MV-4-11 (cell line): ENCODE measurements at regions not wholly inside any gene's neighbourhood (a gene's known extent, or its start where the extent isn't known, plus 50 kb on each side); places are given as distances from the start of the nearest gene placed in this dataset.

ENCODE experiments used
- DNase-seq: peaks from one replicate; lab custom pipeline; 2025; lab: John Stamatoyannopoulos, UW

GRCh38 chr14:51546603-51547258 is 105.0 kb upstream of the FRMD6 start:
- DNase-seq = no peak

GRCh38 chr14:51547260-51547659 is 104.5 kb upstream of the FRMD6 start:
- no peak for DNase-seq

- DNase-seq = no peak
These were observed 104.0 kb upstream of the FRMD6 start for GRCh38 chr14:51547701-51548100.

GRCh38 chr14:51548187-51548586 is 103.5 kb upstream of the FRMD6 start:
- no peak for DNase-seq

GRCh38 chr14:51550636-51551035 is 101.1 kb upstream of the FRMD6 start:
- no peak for DNase-seq

- DNase-seq = no peak
These were observed 99.4 kb upstream of the FRMD6 start for GRCh38 chr14:51552275-51552674.

GRCh38 chr14:51552768-51553404 is 98.8 kb upstream of the FRMD6 start:
- no peak for DNase-seq

- DNase-seq = no peak
These were observed 97.3 kb upstream of the FRMD6 start for GRCh38 chr14:51554339-51554920.

- DNase-seq = no peak
These were observed 96.8 kb upstream of the FRMD6 start for GRCh38 chr14:51554953-51555352.

- no peak for DNase-seq
These were observed 90.6 kb upstream of the FRMD6 start for GRCh38 chr14:51561141-51561540.

- DNase-seq = no peak
These were observed 88.9 kb upstream of the FRMD6 start for GRCh38 chr14:51562816-51563215.

GRCh38 chr14:51563560-51563959 is 88.2 kb upstream of the FRMD6 start:
- DNase-seq = no peak

GRCh38 chr14:51564460-51564859 is 87.2 kb upstream of the FRMD6 start:
- DNase-seq = no peak

GRCh38 chr14:51564986-51565604 is 86.6 kb upstream of the FRMD6 start:
- no peak for DNase-seq

GRCh38 chr14:51566831-51567582 is 84.7 kb upstream of the FRMD6 start:
- no peak for DNase-seq

GRCh38 chr14:51568366-51568765 is 83.3 kb upstream of the FRMD6 start:
- DNase-seq = no peak

GRCh38 chr14:51573607-51574006 is 78.1 kb upstream of the FRMD6 start:
- no peak for DNase-seq

GRCh38 chr14:51574009-51574408 is 77.7 kb upstream of the FRMD6 start:
- DNase-seq = no peak

GRCh38 chr14:51575349-51576116 is 76.2 kb upstream of the FRMD6 start:
- DNase-seq = no peak

GRCh38 chr14:51576117-51576430 is 75.6 kb upstream of the FRMD6 start:
- no peak for DNase-seq

GRCh38 chr14:51576879-51577278 is 74.8 kb upstream of the FRMD6 start:
- DNase-seq = no peak

- peak; percentile 22 for DNase-seq
These were observed 72.9 kb upstream of the FRMD6 start for GRCh38 chr14:51578853-51579252.
